DMS 273 (cell line): ENCODE measurements at regions not wholly inside any gene's neighbourhood (a gene's known extent, or its start where the extent isn't known, plus 50 kb on each side); places are given as distances from the start of the nearest gene placed in this dataset.

Experiments
- DNase-seq: peaks from one replicate; lab custom pipeline; 2025; ENCODE audit not compliant: unreplicated experiment; lab: John Stamatoyannopoulos, UW

- DNase-seq: no peak
Observed at GRCh38 chr4:108291137-108291536, 122.4 kb upstream of the LEF1 start.

GRCh38 chr4:108287834-108288413, 119.2 kb upstream of the LEF1 start:
- DNase-seq: no peak

- no peak for DNase-seq
Observed at GRCh38 chr4:108280072-108280471, 111.3 kb upstream of the LEF1 start.

- DNase-seq: no peak
Observed at GRCh38 chr4:108276690-108277089, 108.0 kb upstream of the LEF1 start.

GRCh38 chr4:108272986-108273385, 104.3 kb upstream of the LEF1 start:
- peak; percentile 38 for DNase-seq

GRCh38 chr4:108272561-108272960, 103.8 kb upstream of the LEF1 start:
- peak; percentile 32 for DNase-seq

DNA sequence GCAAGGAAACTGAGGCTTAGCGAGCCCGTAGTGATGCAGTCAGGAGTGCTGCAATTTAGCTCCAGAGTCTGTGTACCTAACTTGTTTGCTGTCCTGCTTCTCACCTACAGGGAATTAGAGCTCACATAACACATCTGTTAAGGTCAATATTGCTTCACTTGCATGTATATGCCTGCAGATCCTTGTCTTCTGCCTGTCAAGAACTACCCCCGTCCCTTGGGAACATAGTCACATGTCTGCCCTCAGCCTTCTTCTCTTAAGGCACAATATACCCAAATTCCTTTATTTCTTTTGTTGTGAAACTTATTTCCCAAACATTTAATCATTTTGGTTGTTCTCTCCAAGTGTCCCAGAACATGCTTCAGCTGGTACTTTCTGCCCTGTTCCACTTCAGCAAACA, 103.3 kb upstream of the LEF1 start:
- peak; percentile 38 for DNase-seq

- no peak for DNase-seq
Observed at GRCh38 chr4:108270466-108271450, 102.0 kb upstream of the LEF1 start.

DNA sequence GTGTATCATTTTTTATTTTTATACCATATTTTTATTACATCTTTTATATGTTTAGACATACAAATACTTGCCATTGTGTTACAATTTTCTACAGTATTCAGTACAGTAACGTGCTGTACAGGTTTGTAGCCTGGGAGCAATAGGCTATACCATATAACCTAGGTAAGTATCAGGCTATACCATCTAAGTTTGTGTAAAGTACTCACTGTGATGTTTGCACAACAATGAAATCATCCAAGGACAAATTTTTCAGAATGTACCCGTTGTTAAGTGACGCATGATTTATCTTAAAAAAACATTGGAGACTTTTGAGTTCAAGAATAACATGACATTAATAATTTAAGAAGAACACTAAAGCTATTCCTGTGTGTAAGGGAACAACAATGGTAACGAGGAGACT, 96.0 kb upstream of the LEF1 start:
- no peak for DNase-seq

GRCh38 chr4:108263057-108263456, 94.3 kb upstream of the LEF1 start:
- peak; percentile 3 for DNase-seq

- DNase-seq: no peak
Observed at GRCh38 chr4:108261026-108261425, 92.3 kb upstream of the LEF1 start.

GRCh38 chr4:108256538-108256937, 87.8 kb upstream of the LEF1 start:
- DNase-seq: no peak

GRCh38 chr4:108255203-108255747, 86.5 kb upstream of the LEF1 start:
- DNase-seq: no peak

GRCh38 chr4:108249397-108249796, 80.7 kb upstream of the LEF1 start:
- no peak for DNase-seq

DNA sequence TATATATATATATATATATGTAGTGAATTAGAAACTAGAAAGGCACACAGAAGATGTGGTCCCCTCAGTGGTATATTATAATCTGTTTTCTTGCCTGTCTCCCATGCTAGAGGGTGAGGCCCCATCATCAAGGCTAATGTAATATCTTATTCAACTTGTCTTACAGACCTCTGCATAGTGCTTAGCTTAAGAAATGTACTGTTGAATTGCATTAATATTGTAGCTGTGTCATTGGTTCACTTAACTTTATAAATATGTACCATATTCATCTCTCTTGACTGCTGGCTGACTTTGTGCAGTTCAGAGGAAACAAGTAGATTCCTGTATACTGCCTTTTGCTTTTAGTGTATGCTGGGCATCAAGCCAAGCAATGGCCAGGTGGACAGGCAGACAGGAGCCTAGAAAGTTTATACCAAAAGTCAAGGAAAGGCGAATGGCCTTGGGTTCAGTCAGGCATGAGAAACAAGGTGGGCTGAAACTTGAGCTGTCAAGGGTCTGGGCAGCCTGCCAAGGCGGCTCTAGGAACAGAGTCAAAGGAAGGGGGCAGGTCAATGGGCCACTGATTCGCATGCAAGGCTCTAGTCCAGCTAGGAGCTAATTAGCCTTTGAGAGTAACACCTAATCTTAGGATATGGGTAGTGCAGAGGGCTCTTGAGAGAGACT, 78.8 kb upstream of the LEF1 start:
- DNase-seq: peak; percentile 90

- DNase-seq: no peak
Observed at GRCh38 chr4:108244606-108245005, 75.9 kb upstream of the LEF1 start.

GRCh38 chr4:108240366-108240765, 71.6 kb upstream of the LEF1 start:
- DNase-seq: no peak

- no peak for DNase-seq
Observed at GRCh38 chr4:108237693-108238092, 69.0 kb upstream of the LEF1 start.

GRCh38 chr4:108236264-108236663, 67.5 kb upstream of the LEF1 start:
- DNase-seq: no peak

DNA sequence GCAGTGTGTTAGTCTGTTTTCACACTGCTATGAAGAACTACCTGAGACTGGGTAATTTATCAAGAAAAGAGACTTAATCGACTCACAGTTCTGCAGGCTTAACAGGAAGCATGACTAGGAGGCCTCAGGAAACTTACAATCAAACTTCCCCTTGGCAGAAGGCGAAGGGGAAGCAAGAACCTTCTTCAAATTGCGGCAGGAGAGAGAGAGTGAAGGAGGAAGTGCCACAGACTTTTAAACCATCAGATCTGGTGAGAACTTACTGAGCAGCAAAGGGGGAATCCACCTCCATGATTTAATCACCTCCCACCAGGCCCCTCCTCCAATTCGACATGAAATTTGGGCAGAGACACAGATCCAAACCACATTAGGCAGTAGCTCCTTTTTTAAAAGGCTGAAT, 59.2 kb upstream of the LEF1 start:
- no peak for DNase-seq

GRCh38 chr4:108224611-108225053, 55.9 kb upstream of the LEF1 start:
- DNase-seq: peak; percentile 82

GRCh38 chr4:108223313-108223712, 54.6 kb upstream of the LEF1 start:
- DNase-seq: no peak
